Peyer's patch (tissue), 4 donors: ENCODE measurements at regions not wholly inside any gene's neighbourhood (a gene's known extent, or its start where the extent isn't known, plus 50 kb on each side); places are given as distances from the start of the nearest gene placed in this dataset.

Experiments
- DNase-seq, 3 donors: peaks; one replicate each; pipeline ENCODE4 v3.0.0-alpha.2; 2017 to 2019
- H3K27ac ChIP-seq, 4 donors: fragments of 200-600 bp; sonication (generic); one replicate each; pipeline ENCODE4 v1.5.1; 2016 to 2019
- H3K27me3 ChIP-seq, 2 donors: fragments of 200-600 bp; sonication (generic); one replicate each; pipeline ENCODE4 v1.5.1; 2019
- H3K36me3 ChIP-seq, 3 donors: fragments of 200-600 bp; sonication (generic); one replicate each; pipeline ENCODE4 v1.5.1; 2016 to 2019
- H3K4me1 ChIP-seq, 4 donors: fragments of 200-600 bp; sonication (generic); one replicate each; pipeline ENCODE4 v1.5.1; 2016 to 2019
- H3K4me3 ChIP-seq, 4 donors: fragments of 200-600 bp; sonication (generic); 1 replicate in 3 of 4; 2 replicates in 1 of 4; pipeline ENCODE4 v1.5.1; 2016 to 2019; ENCODE audit warnings: mild to moderate bottlenecking in 1 of 4
- H3K9me3 ChIP-seq, 4 donors: fragments of 200-600 bp; sonication (generic); one replicate each; pipeline ENCODE4 v1.5.1; 2016 to 2019; ENCODE audit warnings: mild to moderate bottlenecking in 1 of 4
- CTCF ChIP-seq, 6 experiments: fragments of 450-650 bp in 4 of 6; fragments of 200-600 bp in 2 of 6; sonication (generic) in 1 of 6; IDR thresholded peaks; one replicate each; pipeline ENCODE4 v1.5.1; 2017 to 2019; ENCODE audit warnings: antibody characterized with exemption in 6 of 6, mild to moderate bottlenecking in 3 of 6, moderate library complexity in 1 of 6
- POLR2A ChIP-seq, 2 donors: fragments of 450-650 bp; IDR thresholded peaks; one replicate each; pipeline ENCODE4 v1.5.1; 2017; ENCODE audit warnings: antibody characterized with exemption in 2 of 2, mild to moderate bottlenecking in 2 of 2, moderate library complexity in 2 of 2

GRCh38 chr18:27419646-27420045 lies 234.5 kb upstream of the CHST9 start:
- Histone ChIP-seq H3K9me3 (no peaks in the 10 kb centered on the region), H3K36me3 (no peaks in the 10 kb centered on the region), H3K4me3 (no peak overlapping the region), H3K27ac (no peak overlapping the region), H3K27me3 (no peaks in the 10 kb centered on the region), H3K4me1 (no peaks in the 10 kb centered on the region)
- TF ChIP-seq POLR2A (IDR thresholded peaks at IDR 0.05): no peak
- TF ChIP-seq CTCF (IDR thresholded peaks at IDR 0.05): no peak
- no peak for DNase-seq

DNA sequence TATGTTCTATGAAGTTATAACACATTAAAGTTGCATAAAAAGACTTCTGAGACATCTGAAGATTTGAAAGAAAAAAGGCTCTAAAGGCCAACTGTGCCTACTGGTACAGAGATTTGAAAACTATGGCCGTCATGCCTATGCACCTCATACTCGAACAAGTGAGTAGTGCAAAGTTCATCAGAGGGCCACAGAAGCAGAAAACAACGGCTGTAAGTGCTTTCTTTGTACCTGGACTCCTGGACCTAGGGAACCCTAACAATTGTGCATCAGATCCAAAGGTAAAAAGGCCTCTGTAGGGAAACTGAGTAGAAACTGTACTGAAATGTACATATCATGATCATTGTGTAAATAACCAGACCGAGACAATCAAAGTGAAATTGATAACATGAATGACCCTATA lies 230.4 kb upstream of the CHST9 start:
- H3K4me3 ChIP-seq: no peak overlapping the region

DNA sequence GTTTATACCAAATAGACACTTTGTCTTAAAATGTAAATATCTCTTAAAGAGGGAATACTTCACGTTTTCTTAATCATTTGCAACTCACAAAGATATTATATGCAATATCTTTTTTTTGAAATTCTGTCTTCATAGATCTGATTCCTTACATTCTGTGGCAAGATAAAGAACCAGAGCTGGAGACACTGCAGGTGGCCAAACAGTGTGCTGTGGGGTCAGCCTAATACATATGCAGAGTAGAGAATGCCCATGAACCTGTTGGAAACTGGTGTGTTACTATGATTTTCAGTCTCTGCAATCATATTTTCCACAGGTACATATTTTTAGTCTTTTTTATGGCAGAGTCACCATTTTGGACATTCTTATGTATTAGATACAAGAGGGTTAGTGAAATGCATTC lies 229.6 kb upstream of the CHST9 start:
- DNase-seq: no peak
- no peak for TF ChIP-seq POLR2A (IDR thresholded peaks at IDR 0.05)
- no peak for TF ChIP-seq CTCF (IDR thresholded peaks at IDR 0.05)
- Histone ChIP-seq H3K27ac (no peak overlapping the region), H3K9me3 (no peaks in the 10 kb centered on the region), H3K36me3 (no peaks in the 10 kb centered on the region), H3K4me1 (no peaks in the 10 kb centered on the region), H3K27me3 (no peaks in the 10 kb centered on the region), H3K4me3 (no peak overlapping the region)

More for the DNA sequence above, 230.4 kb upstream of the CHST9 start:
- Histone ChIP-seq H3K27ac (no peak overlapping the region), H3K4me1 (no peaks in the 10 kb centered on the region), H3K27me3 (no peaks in the 10 kb centered on the region), H3K36me3 (no peaks in the 10 kb centered on the region), H3K9me3 (no peaks in the 10 kb centered on the region)
- DNase-seq: no peak
- TF ChIP-seq POLR2A (IDR thresholded peaks at IDR 0.05) (no peak), CTCF (IDR thresholded peaks at IDR 0.05) (no peak)

GRCh38 chr18:27413495-27414401 lies 228.6 kb upstream of the CHST9 start:
- Histone ChIP-seq H3K9me3 (no peaks in the 10 kb centered on the region), H3K27ac (no peak overlapping the region), H3K4me3 (no peak overlapping the region), H3K36me3 (no peaks in the 10 kb centered on the region), H3K4me1 (no peaks in the 10 kb centered on the region), H3K27me3 (no peaks in the 10 kb centered on the region)
- TF ChIP-seq CTCF (IDR thresholded peaks at IDR 0.05) (no peak), POLR2A (IDR thresholded peaks at IDR 0.05) (no peak)
- DNase-seq: no peak

DNA sequence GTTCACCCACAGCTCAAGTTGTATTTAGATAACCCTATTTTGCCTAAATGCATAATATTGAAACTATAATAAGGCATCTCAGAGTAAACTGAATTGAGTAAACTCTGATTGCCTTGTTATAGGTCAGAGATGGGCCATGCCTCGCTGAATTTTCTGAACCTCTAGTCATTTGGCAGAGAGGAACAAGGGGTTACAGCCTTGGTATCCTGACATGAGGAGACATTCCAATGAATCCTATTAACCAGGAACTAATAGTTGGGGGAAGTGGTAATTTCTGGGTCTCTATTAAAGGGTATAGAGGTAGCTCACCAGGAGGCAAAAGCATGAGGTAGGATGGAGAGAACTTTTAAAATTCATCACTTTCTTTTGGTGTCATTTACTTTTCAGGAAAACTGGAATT lies 227.4 kb upstream of the CHST9 start:
- Histone ChIP-seq H3K4me1 (no peaks in the 10 kb centered on the region), H3K27ac (no peak overlapping the region), H3K4me3 (no peak overlapping the region), H3K27me3 (no peaks in the 10 kb centered on the region), H3K36me3 (no peaks in the 10 kb centered on the region), H3K9me3 (no peaks in the 10 kb centered on the region)
- DNase-seq: no peak
- TF ChIP-seq CTCF (IDR thresholded peaks at IDR 0.05) (no peak), POLR2A (IDR thresholded peaks at IDR 0.05) (no peak)
